ENCODE measurements at regions not wholly inside any gene's neighbourhood (a gene's known extent, or its start where the extent isn't known, plus 50 kb on each side); places are given as distances from the start of the nearest gene placed in this dataset.

GRCh38 chr7:45460379-45460778 is 113.8 kb upstream of the ADCY1 start:
- Histone ChIP-seq H3K27ac (ENCODE audit: low read length) (no peak overlapping the region), H3K36me3 (ENCODE audit: control insufficient read depth, insufficient read depth, low read length) (no peaks in the 10 kb centered on the region), H3K4me3 (ENCODE audit: low read length) (no peak overlapping the region), H3K9me3 (ENCODE audit: control insufficient read depth, insufficient read depth, low read length) (no peaks in the 10 kb centered on the region), H3K27me3 (ENCODE audit: control insufficient read depth, insufficient read depth, low read length) (no peaks in the 10 kb centered on the region), H3K4me1 (ENCODE audit: control insufficient read depth, insufficient read depth, low read length) (no peaks in the 10 kb centered on the region)
- Mint-ChIP-seq H3K27ac (no peak overlapping the region), H3K4me3 (no peak overlapping the region), H3K9me3 (no peaks in the 10 kb centered on the region), H3K4me1 (no peaks in the 10 kb centered on the region), H3K27me3 (ENCODE audit: low read depth in 2 of 2) (peaks cover 2 to 15% of the 10 kb centered on the region in 2 donors), H3K36me3 (no peaks in the 10 kb centered on the region)
- ATAC-seq (no peak), DNase-seq (no peak)
- WGBS (ENCODE audit: insufficient coverage): 100% methylated on average over 2 of the region's 3 CpGs
- TF ChIP-seq CTCF (IDR thresholded peaks at IDR 0.05): no peak
- intact Hi-C loops (cut with micrococcal nuclease): no loop called here

- ATAC-seq (no peak), DNase-seq (no peak)
- H3K4me3 Mint-ChIP-seq: no peak overlapping the region
- 30% methylated on average over 3 of the region's 3 CpGs for WGBS (ENCODE audit: insufficient coverage)
- H3K27me3 Mint-ChIP-seq (ENCODE audit: low read depth in 2 of 2): peaks cover 0 to 22% of the 10 kb centered on the region in 2 donors
- intact Hi-C loops (cut with micrococcal nuclease): no loop called here
- no peaks in the 10 kb centered on the region for H3K36me3 ChIP-seq (ENCODE audit: control insufficient read depth, insufficient read depth, low read length)
- H3K27ac ChIP-seq (ENCODE audit: low read length): no peak overlapping the region
- no peak overlapping the region for H3K27ac Mint-ChIP-seq
- H3K4me1 ChIP-seq (ENCODE audit: control insufficient read depth, insufficient read depth, low read length): no peaks in the 10 kb centered on the region
- no peaks in the 10 kb centered on the region for H3K9me3 ChIP-seq (ENCODE audit: control insufficient read depth, insufficient read depth, low read length)
- no peak for TF ChIP-seq CTCF (IDR thresholded peaks at IDR 0.05)
- H3K4me3 ChIP-seq (ENCODE audit: low read length): no peak overlapping the region
- no peaks in the 10 kb centered on the region for H3K27me3 ChIP-seq (ENCODE audit: control insufficient read depth, insufficient read depth, low read length)
- no peaks in the 10 kb centered on the region for H3K9me3 Mint-ChIP-seq
- no peaks in the 10 kb centered on the region for H3K4me1 Mint-ChIP-seq
- H3K36me3 Mint-ChIP-seq: no peaks in the 10 kb centered on the region
Measured at GRCh38 chr7:45461026-45461425, 113.1 kb upstream of the ADCY1 start.

- 73% methylated on average over 1 of the region's 1 CpG for WGBS (ENCODE audit: insufficient coverage)
Measured at GRCh38 chr7:45469103-45469502, 105.1 kb upstream of the ADCY1 start.

More at GRCh38 chr7:45469103-45469502, 105.1 kb upstream of the ADCY1 start:
- intact Hi-C loops (cut with micrococcal nuclease): no loop called here
- H3K27ac ChIP-seq (ENCODE audit: low read length): no peak overlapping the region
- Mint-ChIP-seq H3K4me3 (no peak overlapping the region), H3K4me1 (no peaks in the 10 kb centered on the region), H3K27me3 (ENCODE audit: low read depth in 2 of 2) (peaks cover 8 to 33% of the 10 kb centered on the region in 2 donors), H3K27ac (no peak overlapping the region), H3K9me3 (no peaks in the 10 kb centered on the region), H3K36me3 (no peaks in the 10 kb centered on the region)
- ATAC-seq: no peak
- no peak overlapping the region for H3K4me3 ChIP-seq (ENCODE audit: low read length)
- DNase-seq: no peak
- H3K9me3 ChIP-seq (ENCODE audit: control insufficient read depth, insufficient read depth, low read length): no peaks in the 10 kb centered on the region
- H3K36me3 ChIP-seq (ENCODE audit: control insufficient read depth, insufficient read depth, low read length): no peaks in the 10 kb centered on the region
- H3K27me3 ChIP-seq (ENCODE audit: control insufficient read depth, insufficient read depth, low read length): no peaks in the 10 kb centered on the region
- TF ChIP-seq CTCF (IDR thresholded peaks at IDR 0.05): no peak
- no peaks in the 10 kb centered on the region for H3K4me1 ChIP-seq (ENCODE audit: control insufficient read depth, insufficient read depth, low read length)

Data from natural killer cell (primary cell).